ENCODE measurements at regions not wholly inside any gene's neighbourhood (a gene's known extent, or its start where the extent isn't known, plus 50 kb on each side); places are given as distances from the start of the nearest gene placed in this dataset.

- no peak for TF ChIP-seq CTCF (IDR thresholded peaks at IDR 0.05)
- no peak for TF ChIP-seq POLR2A (IDR thresholded peaks at IDR 0.05)
These were observed 257.7 kb upstream of the GJE1 start for GRCh38 chr6:141874930-141875602.
